ENCODE measurements at regions not wholly inside any gene's neighbourhood (a gene's known extent, or its start where the extent isn't known, plus 50 kb on each side); places are given as distances from the start of the nearest gene placed in this dataset.
A peak's percentile ranks its signal among the peaks of the same experiment; 100 is the strongest.

- ChIA-PET POLR2A (no interaction called here), CTCF (interaction anchor here (0.7 to 3.7 kb wide), 6 partner anchors 9 to 984 kb away, joined by 3 to 16 read pairs (median 4); no protein-coding TSS in a partner anchor)
- Mint-ChIP-seq H3K27ac (ENCODE audit: low read depth, unreplicated experiment) (no peak overlapping the region), H3K9me3 (ENCODE audit: unreplicated experiment) (no peaks in the 10 kb centered on the region), H3K4me3 (ENCODE audit: unreplicated experiment) (no peak overlapping the region), H3K27me3 (ENCODE audit: insufficient read depth, unreplicated experiment) (no peaks in the 10 kb centered on the region), H3K4me1 (ENCODE audit: insufficient read depth, unreplicated experiment) (no peaks in the 10 kb centered on the region), H3K36me3 (ENCODE audit: insufficient read depth, unreplicated experiment) (no peaks in the 10 kb centered on the region)
- peak; percentile 18 for DNase-seq (ENCODE audit: unreplicated experiment)
- no peak for TF ChIP-seq CTCF (IDR thresholded peaks at IDR 0.05; ENCODE audit: unreplicated experiment)
- BruUV-seq (replicated peaks): no TSS peak
- intact Hi-C loops (cut with micrococcal nuclease): loop anchor here (1.0 kb wide), 1 partner anchor 729 kb away; no protein-coding TSS in a partner anchor
Observed at GRCh38 chr4:178577933-178578332, 1135.7 kb upstream of the AGA start.

GRCh38 chr4:178595500-178596138 lies 1153.4 kb upstream of the AGA start:
- TF ChIP-seq CTCF (IDR thresholded peaks at IDR 0.05; ENCODE audit: unreplicated experiment): no peak
- no peak for DNase-seq (ENCODE audit: unreplicated experiment)
- ChIA-PET CTCF (no interaction called here), POLR2A (no interaction called here)
- intact Hi-C loops (cut with micrococcal nuclease): loop anchor here (10.0 kb wide), 1 partner anchor 1041 kb away; no protein-coding TSS in a partner anchor
- no peaks in the 10 kb centered on the region for H3K9me3 Mint-ChIP-seq (ENCODE audit: unreplicated experiment)
- no peaks in the 10 kb centered on the region for H3K36me3 Mint-ChIP-seq (ENCODE audit: insufficient read depth, unreplicated experiment)
- no peaks in the 10 kb centered on the region for H3K27me3 Mint-ChIP-seq (ENCODE audit: insufficient read depth, unreplicated experiment)
- no TSS peak for BruUV-seq (replicated peaks)
- H3K4me3 Mint-ChIP-seq (ENCODE audit: unreplicated experiment): no peak overlapping the region
- H3K4me1 Mint-ChIP-seq (ENCODE audit: insufficient read depth, unreplicated experiment): no peaks in the 10 kb centered on the region
- H3K27ac Mint-ChIP-seq (ENCODE audit: low read depth, unreplicated experiment): no peak overlapping the region

DNA sequence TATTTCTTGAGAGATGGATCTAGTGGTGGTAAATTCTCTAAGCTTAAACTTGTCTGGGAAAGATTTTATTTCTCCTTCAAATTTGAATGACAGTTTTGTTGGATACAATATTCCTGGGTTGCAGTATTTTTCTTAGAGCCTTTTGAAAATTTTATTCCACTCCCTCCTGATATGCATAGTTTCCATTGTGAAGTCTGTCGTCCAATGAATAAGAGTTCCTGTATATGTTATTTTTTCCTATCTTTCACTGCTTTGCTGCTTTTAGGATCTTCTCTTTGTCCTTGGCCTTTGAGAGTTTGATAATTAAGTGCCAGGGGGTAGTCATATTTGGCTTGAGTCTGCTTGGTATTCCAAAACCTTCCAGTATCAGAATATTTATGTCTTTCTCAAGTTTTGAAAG lies 1156.4 kb upstream of the AGA start:
- no peak for TF ChIP-seq CTCF (IDR thresholded peaks at IDR 0.05; ENCODE audit: unreplicated experiment)
- ChIA-PET CTCF (interaction anchor here (0.6 to 2.2 kb wide), 5 partner anchors 707 to 1993 kb away, joined by 3 to 10 read pairs (median 6); no protein-coding TSS in a partner anchor), POLR2A (no interaction called here)
- Mint-ChIP-seq H3K4me3 (ENCODE audit: unreplicated experiment) (no peak overlapping the region), H3K9me3 (ENCODE audit: unreplicated experiment) (no peaks in the 10 kb centered on the region), H3K36me3 (ENCODE audit: insufficient read depth, unreplicated experiment) (no peaks in the 10 kb centered on the region), H3K27ac (ENCODE audit: low read depth, unreplicated experiment) (no peak overlapping the region), H3K4me1 (ENCODE audit: insufficient read depth, unreplicated experiment) (no peaks in the 10 kb centered on the region), H3K27me3 (ENCODE audit: insufficient read depth, unreplicated experiment) (no peaks in the 10 kb centered on the region)
- BruUV-seq (replicated peaks): no TSS peak
- intact Hi-C loops (cut with micrococcal nuclease): loop anchor here (1.0 to 10.0 kb wide), 2 partner anchors 709 to 1044 kb away; no protein-coding TSS in a partner anchor
- DNase-seq (ENCODE audit: unreplicated experiment): no peak

DNA sequence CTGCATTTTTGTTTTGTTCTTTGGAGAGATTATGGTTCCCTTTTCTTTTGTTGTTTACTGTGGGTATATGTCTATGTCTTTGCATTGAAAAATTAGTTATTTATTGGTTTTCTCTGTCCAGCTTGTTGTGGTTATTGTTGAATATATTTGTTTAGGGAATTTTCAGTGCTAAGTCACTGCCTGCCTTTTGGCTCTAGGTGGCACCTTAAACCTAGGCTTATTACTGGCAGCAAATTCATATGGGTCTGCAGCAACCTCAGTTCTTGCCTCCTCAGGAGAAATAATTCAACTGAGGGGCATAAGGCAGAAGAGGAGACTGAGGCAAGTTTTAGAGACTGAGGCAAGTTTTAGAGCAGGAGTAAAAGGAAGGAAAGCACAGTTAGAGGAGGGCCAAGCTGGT lies 1157.3 kb upstream of the AGA start:
- no peak overlapping the region for H3K4me3 Mint-ChIP-seq (ENCODE audit: unreplicated experiment)
- CTCF ChIA-PET: interaction anchor here (0.6 to 2.2 kb wide), 11 partner anchors 9 to 1805 kb away, joined by 3 to 10 read pairs (median 4); no protein-coding TSS in a partner anchor
- POLR2A ChIA-PET: no interaction called here
- no TSS peak for BruUV-seq (replicated peaks)
- intact Hi-C loops (cut with micrococcal nuclease): loop anchor here (1.0 to 10.0 kb wide), 2 partner anchors 708 to 1045 kb away; no protein-coding TSS in a partner anchor
- peak; percentile 42 for TF ChIP-seq CTCF (IDR thresholded peaks at IDR 0.05; ENCODE audit: unreplicated experiment)
- no peak overlapping the region for H3K27ac Mint-ChIP-seq (ENCODE audit: low read depth, unreplicated experiment)
- H3K9me3 Mint-ChIP-seq (ENCODE audit: unreplicated experiment): no peaks in the 10 kb centered on the region
- DNase-seq (ENCODE audit: unreplicated experiment): peak; percentile 28
- H3K27me3 Mint-ChIP-seq (ENCODE audit: insufficient read depth, unreplicated experiment): no peaks in the 10 kb centered on the region
- H3K36me3 Mint-ChIP-seq (ENCODE audit: insufficient read depth, unreplicated experiment): no peaks in the 10 kb centered on the region
- no peaks in the 10 kb centered on the region for H3K4me1 Mint-ChIP-seq (ENCODE audit: insufficient read depth, unreplicated experiment)
